ENCODE measurements at regions not wholly inside any gene's neighbourhood (a gene's known extent, or its start where the extent isn't known, plus 50 kb on each side); places are given as distances from the start of the nearest gene placed in this dataset.

- intact Hi-C loops (cut with DNase I) = loop anchor here in 1 of 10 donors (5.0 kb wide), 1 partner anchor 100 kb away; no protein-coding TSS in a partner anchor
- no peaks in the 10 kb centered on the region for H3K27me3 ChIP-seq
- 80 to 93% (median 87%) methylated on average over 1 of the region's 1 CpG for whole genome bisulfite sequencing, 4 donors
Observed at GRCh38 chr2:133682347-133682746, 114.1 kb upstream of the NCKAP5 start.

GRCh38 chr2:133682906-133683305 lies 114.6 kb upstream of the NCKAP5 start:
- 28 to 60% (median 42%) methylated on average over 3 of the region's 3 CpGs for WGBS, 4 donors
- Histone ChIP-seq H3K36me3 (no peaks in the 10 kb centered on the region), H3K9me3 (no peaks in the 10 kb centered on the region), H3K4me3 (no peak overlapping the region), H3K27ac (no peak overlapping the region), H3K27me3 (no peaks in the 10 kb centered on the region), H3K4me1 (no peaks in the 10 kb centered on the region)
- DNase-seq (no peak), ATAC-seq (no peak)
- TF ChIP-seq CTCF (IDR thresholded peaks at IDR 0.05) = no peak
- TF ChIP-seq POLR2A (IDR thresholded peaks at IDR 0.05) = no peak
- intact Hi-C loops (cut with DNase I) = loop anchor here in 1 of 10 donors (5.0 kb wide), 1 partner anchor 99 kb away; no protein-coding TSS in a partner anchor

More at GRCh38 chr2:133682347-133682746, 114.1 kb upstream of the NCKAP5 start:
- Histone ChIP-seq H3K4me3 (no peak overlapping the region), H3K36me3 (no peaks in the 10 kb centered on the region), H3K9me3 (no peaks in the 10 kb centered on the region), H3K27ac (no peak overlapping the region), H3K4me1 (peaks cover 0 to 3% (median 0%) of the 10 kb centered on the region in 12 donors)
- ATAC-seq (no peak), DNase-seq (no peak)
- TF ChIP-seq POLR2A (IDR thresholded peaks at IDR 0.05) = no peak
- TF ChIP-seq CTCF (IDR thresholded peaks at IDR 0.05) = no peak

- H3K27ac ChIP-seq = no peak overlapping the region
- intact Hi-C loops (cut with DNase I) = no loop called here
- H3K9me3 ChIP-seq = no peaks in the 10 kb centered on the region
- TF ChIP-seq POLR2A (IDR thresholded peaks at IDR 0.05) (no peak), CTCF (IDR thresholded peaks at IDR 0.05) (no peak)
- H3K4me3 ChIP-seq = no peak overlapping the region
- H3K4me1 ChIP-seq = no peaks in the 10 kb centered on the region
- 81 to 91% (median 87%) methylated on average over 2 of the region's 2 CpGs for WGBS, 4 donors
- H3K27me3 ChIP-seq = no peaks in the 10 kb centered on the region
- DNase-seq = no peak
- no peak for ATAC-seq
- H3K36me3 ChIP-seq = no peaks in the 10 kb centered on the region
Observed at GRCh38 chr2:133685636-133686215, 117.5 kb upstream of the NCKAP5 start.

GRCh38 chr2:133690780-133691179 lies 122.5 kb upstream of the NCKAP5 start:
- WGBS, 4 donors = 58 to 83% (median 69%) methylated on average over 3 of the region's 3 CpGs
- intact Hi-C loops (cut with DNase I) = no loop called here
- DNase-seq (no peak), ATAC-seq (no peak)
- Histone ChIP-seq H3K4me3 (no peak overlapping the region), H3K9me3 (peaks cover 0 to 14% (median 0%) of the 10 kb centered on the region in 12 donors), H3K27me3 (no peaks in the 10 kb centered on the region), H3K36me3 (no peaks in the 10 kb centered on the region), H3K4me1 (no peaks in the 10 kb centered on the region), H3K27ac (no peak overlapping the region)
- no peak for TF ChIP-seq CTCF (IDR thresholded peaks at IDR 0.05)
- no peak for TF ChIP-seq POLR2A (IDR thresholded peaks at IDR 0.05)
